H9 (cell line): ENCODE measurements at regions not wholly inside any gene's neighbourhood (a gene's known extent, or its start where the extent isn't known, plus 50 kb on each side); places are given as distances from the start of the nearest gene placed in this dataset.
A peak's percentile ranks its signal among the peaks of the same experiment; 100 is the strongest.

ENCODE experiments used
- DNase-seq: peaks from one replicate; pipeline ENCODE4 v3.0.0-alpha.2; 2017
- H2AFZ ChIP-seq: one replicate; pipeline ENCODE4 v1.6.1; 2013; ENCODE audit warnings: mild to moderate bottlenecking, low read length, control low read depth, moderate library complexity
- H2AK5ac ChIP-seq: 2 replicates; pipeline ENCODE4 v1.6.1; 2013; ENCODE audit warnings: low read length, control low read depth, mixed read lengths; ENCODE audit not compliant: insufficient read length
- H2BK120ac ChIP-seq: one replicate; pipeline ENCODE4 v1.6.1; 2013; ENCODE audit warnings: low read depth, mild to moderate bottlenecking, low read length, control low read depth, inconsistent platforms; ENCODE audit not compliant: poor library complexity, severe bottlenecking
- H2BK12ac ChIP-seq: 2 replicates; pipeline ENCODE4 v1.6.1; 2013; ENCODE audit warnings: low read length, control low read depth, mixed read lengths, low read depth; ENCODE audit not compliant: insufficient read length
- H2BK15ac ChIP-seq: 2 replicates; pipeline ENCODE4 v1.6.1; 2013; ENCODE audit warnings: low read depth, low read length, control low read depth
- H2BK20ac ChIP-seq: one replicate; pipeline ENCODE4 v1.6.1; 2013; ENCODE audit warnings: low read depth, mild to moderate bottlenecking, low read length, control low read depth, inconsistent platforms; ENCODE audit not compliant: poor library complexity, severe bottlenecking
- H2BK5ac ChIP-seq: 2 replicates; pipeline ENCODE4 v1.6.1; 2013; ENCODE audit warnings: low read length, control low read depth, mixed read lengths; ENCODE audit not compliant: insufficient read length
- H3K14ac ChIP-seq: 2 replicates; pipeline ENCODE4 v1.6.1; 2013; ENCODE audit warnings: low read length, control low read depth; ENCODE audit not compliant: insufficient read depth
- H3K18ac ChIP-seq: 2 replicates; pipeline ENCODE4 v1.6.1; 2013; ENCODE audit warnings: low read depth, mild to moderate bottlenecking, mixed read lengths, low read length, control low read depth; ENCODE audit not compliant: insufficient read length
- H3K23ac ChIP-seq: 2 replicates; pipeline ENCODE4 v1.6.1; 2013; ENCODE audit warnings: low read length, control low read depth, mixed read lengths, low read depth; ENCODE audit not compliant: insufficient read length
- H3K23me2 ChIP-seq: 2 replicates; pipeline ENCODE4 v1.6.1; 2013; ENCODE audit warnings: low read depth, mild to moderate bottlenecking, mixed read lengths, low read length, control low read depth; ENCODE audit not compliant: insufficient read length, poor library complexity, severe bottlenecking
- H3K27ac ChIP-seq: 2 replicates; pipeline ENCODE4 v1.5.1; 2013; ENCODE audit warnings: low read length, control low read depth, mixed read lengths, low read depth; ENCODE audit not compliant: insufficient read length
- H3K27me3 ChIP-seq: 2 replicates; pipeline ENCODE4 v1.6.1; 2013; ENCODE audit warnings: low read length, control low read depth, inconsistent platforms; ENCODE audit not compliant: insufficient read depth
- H3K4ac ChIP-seq: 2 replicates; pipeline ENCODE4 v1.6.1; 2013; ENCODE audit warnings: low read depth, mild to moderate bottlenecking, control low read depth, inconsistent platforms, low read length, moderate library complexity
- H3K4me1 ChIP-seq: 2 replicates; pipeline ENCODE4 v1.6.1; 2013; ENCODE audit warnings: low read length, control low read depth, inconsistent platforms; ENCODE audit not compliant: insufficient read depth
- H3K4me2 ChIP-seq: 2 replicates; pipeline ENCODE4 v1.6.1; 2013; ENCODE audit warnings: low read length, control low read depth, mixed read lengths; ENCODE audit not compliant: insufficient read length, insufficient read depth
- H3K56ac ChIP-seq: 2 replicates; pipeline ENCODE4 v1.6.1; 2013; ENCODE audit warnings: low read depth, mild to moderate bottlenecking, mixed read lengths, low read length, control low read depth; ENCODE audit not compliant: insufficient read length
- H3K79me1 ChIP-seq: 2 replicates; pipeline ENCODE4 v1.6.1; 2013; ENCODE audit warnings: low read depth, mild to moderate bottlenecking, moderate library complexity, low read length, control low read depth, inconsistent platforms; ENCODE audit not compliant: insufficient read depth, poor library complexity, severe bottlenecking
- H3K79me2 ChIP-seq: 2 replicates; pipeline ENCODE4 v1.6.1; 2013; ENCODE audit warnings: low read length, control low read depth, inconsistent platforms; ENCODE audit not compliant: insufficient read depth
- H3K9ac ChIP-seq: 2 replicates; pipeline ENCODE4 v1.6.1; 2013; ENCODE audit warnings: low read length, control low read depth, mixed read lengths; ENCODE audit not compliant: insufficient read length; ENCODE audit errors: extremely low read depth
- H3K9me3 ChIP-seq: one replicate; pipeline ENCODE4 v1.6.1; 2013; ENCODE audit warnings: low read depth, low read length, inconsistent platforms; ENCODE audit not compliant: control insufficient read depth
- H3T11ph ChIP-seq: one replicate; pipeline ENCODE4 v1.6.1; 2013; ENCODE audit warnings: mild to moderate bottlenecking, low read length, control low read depth, inconsistent platforms
- H4K20me1 ChIP-seq: one replicate; pipeline ENCODE4 v1.6.1; 2013; ENCODE audit not compliant: control insufficient read depth, insufficient read length, insufficient read depth
- H4K5ac ChIP-seq: 2 replicates; pipeline ENCODE4 v1.6.1; 2013; ENCODE audit warnings: low read depth, mild to moderate bottlenecking, mixed read lengths, low read length, control low read depth; ENCODE audit not compliant: insufficient read length
- H4K8ac ChIP-seq: replicated peaks from 2 replicates; pipeline ENCODE4 v1.6.1; 2013; ENCODE audit warnings: low read length, control low read depth, mixed read lengths, low read depth; ENCODE audit not compliant: insufficient read length
- H4K91ac ChIP-seq: 2 replicates; pipeline ENCODE4 v1.6.1; 2013; ENCODE audit warnings: low read depth, mild to moderate bottlenecking, moderate library complexity, mixed read lengths, low read length, control low read depth; ENCODE audit not compliant: insufficient read length
- H3K27ac Mint-ChIP-seq, 3 experiments: 2 replicates in 2 of 3; 3 replicates in 1 of 3; pipeline ENCODE4 v1.8.0; 2020 to 2021; ENCODE audit warnings: mixed read lengths in 3 of 3, mild to moderate bottlenecking in 1 of 3, moderate library complexity in 1 of 3
- H3K27me3 Mint-ChIP-seq: 2 replicates; pipeline ENCODE4 v1.8.0; 2021; ENCODE audit warnings: low read depth, mild to moderate bottlenecking, moderate library complexity, mixed read lengths
- H3K36me3 Mint-ChIP-seq, 3 experiments: 2 replicates in 2 of 3; 3 replicates in 1 of 3; pipeline ENCODE4 v1.8.0; 2020 to 2021; ENCODE audit warnings: low read depth in 3 of 3, mixed read lengths in 3 of 3; ENCODE audit not compliant: insufficient read depth in 1 of 3
- H3K4me1 Mint-ChIP-seq, 2 experiments: 2 replicates each; pipeline ENCODE4 v1.8.0; 2020; ENCODE audit warnings: mixed read lengths in 2 of 2
- H3K4me3 Mint-ChIP-seq, 2 experiments: 2 replicates in 1 of 2; 3 replicates in 1 of 2; pipeline ENCODE4 v1.8.0; 2020 to 2021; ENCODE audit warnings: mild to moderate bottlenecking in 2 of 2, mixed read lengths in 2 of 2, moderate library complexity in 1 of 2
- H3K9me3 Mint-ChIP-seq, 2 experiments: 2 replicates in 1 of 2; 3 replicates in 1 of 2; pipeline ENCODE4 v1.8.0; 2020; ENCODE audit warnings: mild to moderate bottlenecking in 2 of 2, mixed read lengths in 2 of 2, moderate library complexity in 1 of 2
- CTCF ChIP-seq: fragments of 200-600 bp; sonication (generic); conservative IDR thresholded peaks from 3 replicates; pipeline ENCODE4 v1.8.0; 2021; ENCODE audit warnings: antibody characterized with exemption, mild to moderate bottlenecking
- WGBS: extraction: QIAGEN DNeasy Blood & Tissue Kit; methylation state at CpG from one replicate; pipeline ENCODE4 v1.1.7; 2013; ENCODE audit warnings: missing lambda C conversion rate, low lambda C conversion rate, mixed read lengths; ENCODE audit not compliant: insufficient read length; ENCODE audit errors: extremely low coverage; 5-methylcytosine and 5-hydroxymethylcytosine counted together

GRCh38 chr21:32951041-32951440 lies 74.7 kb upstream of the OLIG2 start:
- no peaks in the 10 kb centered on the region for H3K23me2 ChIP-seq
- Mint-ChIP-seq H3K4me3 (no peak overlapping the region; a peak in 1 of 5 replicates), H3K36me3 (no peaks in the 10 kb centered on the region), H3K27ac (peak overlapping the region in 1 of 3 experiments; percentile 69; a peak in 2 of 7 replicates), H3K27me3 (peaks cover 2% of the 10 kb centered on the region), H3K4me1 (peaks cover 63 to 66% of the 10 kb centered on the region in 2 experiments), H3K9me3 (no peaks in the 10 kb centered on the region)
- no CpG with 5 or more reads among the region's 6 CpGs for WGBS
- no peaks in the 10 kb centered on the region for H3K79me1 ChIP-seq
- H3K27me3 ChIP-seq = no peaks in the 10 kb centered on the region
- H3K18ac ChIP-seq = no peak overlapping the region
- H3K9ac ChIP-seq = no peak overlapping the region
- H2BK15ac ChIP-seq = no peak overlapping the region
- H4K8ac ChIP-seq = no peak overlapping the region
- H2BK120ac ChIP-seq = no peak overlapping the region
- H4K20me1 ChIP-seq = no peaks in the 10 kb centered on the region
- no peak overlapping the region for H3K4me2 ChIP-seq
- no peak for TF ChIP-seq CTCF
- H3K27ac ChIP-seq = no peak overlapping the region
- H4K5ac ChIP-seq = no peak overlapping the region
- no peak overlapping the region for H2BK20ac ChIP-seq
- no peak overlapping the region for H2BK5ac ChIP-seq
- no peak for DNase-seq
- no peak overlapping the region for H2AK5ac ChIP-seq
- no peaks in the 10 kb centered on the region for H3K9me3 ChIP-seq
- H3K23ac ChIP-seq = no peak overlapping the region
- no peak overlapping the region for H3K4ac ChIP-seq
- no peaks in the 10 kb centered on the region for H3K4me1 ChIP-seq
- no peak overlapping the region for H2BK12ac ChIP-seq
- no peaks in the 10 kb centered on the region for H3K79me2 ChIP-seq
- H4K91ac ChIP-seq = no peak overlapping the region
- no peak overlapping the region for H2AFZ ChIP-seq
- H3T11ph ChIP-seq = no peak overlapping the region
- no peak overlapping the region for H3K56ac ChIP-seq
- no peak overlapping the region for H3K14ac ChIP-seq
